GM12865 (cell line): ENCODE measurements at regions not wholly inside any gene's neighbourhood (a gene's known extent, or its start where the extent isn't known, plus 50 kb on each side); places are given as distances from the start of the nearest gene placed in this dataset.

Experiments used
- DNase-seq: peaks from one replicate; pipeline ENCODE4 v3.0.0; 2010; ENCODE audit warnings: low read depth
- H3K4me3 ChIP-seq: 2 replicates; pipeline ENCODE4 v1.5.1; 2011; ENCODE audit warnings: mild to moderate bottlenecking, low read depth, low read length, control low read depth
- TF ChIP-seq, protein P1 (sequence below): IDR thresholded peaks from 2 replicates; pipeline ENCODE4 v1.5.1; 2011; ENCODE audit warnings: low read length, control low read depth, low read depth, inconsistent platforms; ENCODE audit not compliant: insufficient read depth; ENCODE audit errors: missing control alignments

- no peak overlapping the region for H3K4me3 ChIP-seq
- TF ChIP-seq, protein P1, sequence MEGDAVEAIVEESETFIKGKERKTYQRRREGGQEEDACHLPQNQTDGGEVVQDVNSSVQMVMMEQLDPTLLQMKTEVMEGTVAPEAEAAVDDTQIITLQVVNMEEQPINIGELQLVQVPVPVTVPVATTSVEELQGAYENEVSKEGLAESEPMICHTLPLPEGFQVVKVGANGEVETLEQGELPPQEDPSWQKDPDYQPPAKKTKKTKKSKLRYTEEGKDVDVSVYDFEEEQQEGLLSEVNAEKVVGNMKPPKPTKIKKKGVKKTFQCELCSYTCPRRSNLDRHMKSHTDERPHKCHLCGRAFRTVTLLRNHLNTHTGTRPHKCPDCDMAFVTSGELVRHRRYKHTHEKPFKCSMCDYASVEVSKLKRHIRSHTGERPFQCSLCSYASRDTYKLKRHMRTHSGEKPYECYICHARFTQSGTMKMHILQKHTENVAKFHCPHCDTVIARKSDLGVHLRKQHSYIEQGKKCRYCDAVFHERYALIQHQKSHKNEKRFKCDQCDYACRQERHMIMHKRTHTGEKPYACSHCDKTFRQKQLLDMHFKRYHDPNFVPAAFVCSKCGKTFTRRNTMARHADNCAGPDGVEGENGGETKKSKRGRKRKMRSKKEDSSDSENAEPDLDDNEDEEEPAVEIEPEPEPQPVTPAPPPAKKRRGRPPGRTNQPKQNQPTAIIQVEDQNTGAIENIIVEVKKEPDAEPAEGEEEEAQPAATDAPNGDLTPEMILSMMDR: no peak
- DNase-seq: no peak
Measured at GRCh38 chr6:54440549-54440948, 132.3 kb downstream of the TINAG start.

- DNase-seq: no peak
- no peak overlapping the region for H3K4me3 ChIP-seq
- TF ChIP-seq, protein P1: no peak
Measured at GRCh38 chr6:54441020-54441419, 132.8 kb downstream of the TINAG start.

DNA sequence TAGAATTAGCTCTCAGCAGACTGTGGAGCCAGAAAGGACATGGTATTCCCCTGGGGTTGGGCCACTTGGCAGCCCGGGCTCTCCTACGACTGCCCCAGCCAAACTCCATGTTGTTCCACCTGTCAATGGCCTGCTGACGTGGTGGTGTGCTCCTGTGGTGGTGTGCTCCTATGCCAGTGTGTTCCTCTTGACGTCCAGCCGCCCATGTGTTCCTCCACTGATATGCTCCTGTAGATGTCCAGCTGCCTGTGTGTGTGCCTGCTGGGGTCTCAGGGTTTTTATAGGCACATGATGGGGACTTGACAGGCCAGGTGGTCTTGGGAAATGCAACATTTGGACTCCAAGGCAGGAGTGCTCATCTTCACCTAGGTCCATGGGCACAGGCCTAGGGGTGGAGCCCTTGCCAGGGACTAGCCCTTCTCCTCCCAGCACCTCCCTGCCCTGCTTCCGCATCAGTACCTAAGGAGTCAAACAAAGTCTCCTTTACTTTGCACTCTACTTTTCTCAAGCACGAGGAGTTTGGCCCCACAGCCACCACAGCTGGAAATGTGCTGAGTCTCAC lies 133.5 kb downstream of the TINAG start:
- DNase-seq: no peak
- TF ChIP-seq, protein P1: no peak
- no peak overlapping the region for H3K4me3 ChIP-seq

DNA sequence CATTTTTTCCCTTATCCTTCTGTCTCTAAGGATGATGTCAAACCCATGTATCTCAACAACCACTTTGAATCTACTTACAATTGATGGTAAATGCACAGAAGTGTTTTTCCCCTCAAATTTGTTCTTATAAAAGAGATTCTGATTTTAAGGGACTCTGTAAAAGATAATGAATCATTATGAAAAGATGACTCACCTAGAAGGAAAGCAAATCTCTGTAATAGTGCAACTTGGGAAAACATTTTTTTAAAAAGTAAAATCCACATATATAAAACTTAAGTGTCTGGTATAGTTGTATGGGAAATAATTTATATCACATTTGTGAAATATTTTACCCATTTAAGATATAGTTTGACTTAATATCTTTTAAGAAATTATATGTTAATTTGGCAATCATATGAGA lies 137.0 kb downstream of the TINAG start:
- no peak for DNase-seq
- TF ChIP-seq, protein P1: no peak
- no peak overlapping the region for H3K4me3 ChIP-seq

- no peak for DNase-seq
- no peak overlapping the region for H3K4me3 ChIP-seq
- TF ChIP-seq, protein P1: no peak
Measured at GRCh38 chr6:54448617-54449016, 140.4 kb downstream of the TINAG start.

GRCh38 chr6:54451516-54451915 lies 143.3 kb downstream of the TINAG start:
- no peak for DNase-seq
- TF ChIP-seq, protein P1: no peak
- H3K4me3 ChIP-seq: no peak overlapping the region

DNA sequence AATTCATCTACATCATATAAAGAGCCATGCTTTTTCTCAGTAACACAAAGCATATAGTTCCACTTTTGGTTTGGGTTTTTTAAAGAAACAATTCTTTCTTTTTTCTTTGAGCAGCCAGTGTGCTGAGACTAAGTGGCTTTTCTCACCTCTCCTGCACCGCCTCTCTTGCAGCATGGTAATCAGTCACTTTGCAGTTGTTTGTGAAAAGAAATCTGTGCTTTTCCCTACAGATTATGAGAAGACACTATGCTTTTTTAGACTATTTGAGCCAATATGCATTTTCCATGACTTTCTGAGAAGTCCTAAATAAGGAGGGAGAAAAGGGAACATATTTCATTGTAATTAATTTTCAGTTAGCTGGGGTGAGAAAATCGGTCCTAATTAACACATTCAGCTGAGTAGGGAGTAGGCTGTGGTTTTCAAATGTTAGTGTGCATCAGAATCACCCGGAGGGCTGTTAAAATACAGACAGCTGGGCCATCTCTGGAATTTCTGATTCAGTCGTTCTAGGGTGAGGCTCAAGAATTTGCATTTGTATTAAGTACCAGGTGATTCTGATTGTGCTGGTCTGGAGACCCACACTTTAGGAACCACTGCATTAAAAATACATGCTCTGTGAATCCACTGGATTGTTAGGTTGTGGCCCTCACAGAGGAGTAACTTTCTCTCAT lies 155.2 kb downstream of the TINAG start:
- H3K4me3 ChIP-seq: no peak overlapping the region
- DNase-seq: no peak
- TF ChIP-seq, protein P1: no peak
